Endothelial cell (in vitro differentiated cells): ENCODE measurements at regions not wholly inside any gene's neighbourhood (a gene's known extent, or its start where the extent isn't known, plus 50 kb on each side); places are given as distances from the start of the nearest gene placed in this dataset.

ENCODE experiments used
- DNase-seq: peaks from one replicate; pipeline ENCODE4 v3.0.0; 2021; ENCODE audit warnings: low spot score
- H3K27ac Mint-ChIP-seq: one replicate; pipeline ENCODE4 v1.8.0; 2021; ENCODE audit warnings: mixed read lengths, inconsistent platforms; ENCODE audit not compliant: unreplicated experiment
- H3K27me3 Mint-ChIP-seq: one replicate; pipeline ENCODE4 v1.8.0; 2021; ENCODE audit warnings: mild to moderate bottlenecking, moderate library complexity, mixed read lengths, inconsistent platforms; ENCODE audit not compliant: unreplicated experiment
- H3K36me3 Mint-ChIP-seq: one replicate; pipeline ENCODE4 v1.8.0; 2021; ENCODE audit warnings: mild to moderate bottlenecking, low read depth, mixed read lengths, inconsistent platforms; ENCODE audit not compliant: unreplicated experiment
- H3K4me1 Mint-ChIP-seq: one replicate; pipeline ENCODE4 v1.8.0; 2021; ENCODE audit warnings: mild to moderate bottlenecking, mixed read lengths, inconsistent platforms; ENCODE audit not compliant: unreplicated experiment
- H3K4me3 Mint-ChIP-seq: one replicate; pipeline ENCODE4 v1.8.0; 2021; ENCODE audit warnings: mild to moderate bottlenecking, mixed read lengths, inconsistent platforms; ENCODE audit not compliant: unreplicated experiment
- H3K9me3 Mint-ChIP-seq: one replicate; pipeline ENCODE4 v1.8.0; 2021; ENCODE audit warnings: mixed read lengths, inconsistent platforms; ENCODE audit not compliant: unreplicated experiment
- CTCF ChIP-seq: fragments of 200-600 bp; sonication (generic); IDR thresholded peaks from one replicate; pipeline ENCODE4 v1.5.0; 2021; ENCODE audit warnings: antibody characterized with exemption; ENCODE audit not compliant: unreplicated experiment

- no peak overlapping the region for H3K27ac Mint-ChIP-seq
- no peaks in the 10 kb centered on the region for H3K27me3 Mint-ChIP-seq
- H3K4me1 Mint-ChIP-seq: no peaks in the 10 kb centered on the region
- H3K36me3 Mint-ChIP-seq: no peaks in the 10 kb centered on the region
- H3K4me3 Mint-ChIP-seq: no peak overlapping the region
- no peak for TF ChIP-seq CTCF
- no peaks in the 10 kb centered on the region for H3K9me3 Mint-ChIP-seq
- DNase-seq: no peak
Measured at GRCh38 chr1:189597083-189597482, 880.6 kb downstream of the BRINP3 start.

- no peaks in the 10 kb centered on the region for H3K9me3 Mint-ChIP-seq
- DNase-seq: no peak
- TF ChIP-seq CTCF: no peak
- no peak overlapping the region for H3K4me3 Mint-ChIP-seq
- H3K4me1 Mint-ChIP-seq: no peaks in the 10 kb centered on the region
- no peaks in the 10 kb centered on the region for H3K27me3 Mint-ChIP-seq
- H3K36me3 Mint-ChIP-seq: no peaks in the 10 kb centered on the region
- H3K27ac Mint-ChIP-seq: no peak overlapping the region
Measured at GRCh38 chr1:189605226-189605625, 872.4 kb downstream of the BRINP3 start.

GRCh38 chr1:189606047-189606446 is 871.6 kb downstream of the BRINP3 start:
- Mint-ChIP-seq H3K27me3 (no peaks in the 10 kb centered on the region), H3K4me3 (no peak overlapping the region), H3K9me3 (no peaks in the 10 kb centered on the region), H3K4me1 (no peaks in the 10 kb centered on the region), H3K27ac (no peak overlapping the region), H3K36me3 (no peaks in the 10 kb centered on the region)
- DNase-seq: no peak
- no peak for TF ChIP-seq CTCF

GRCh38 chr1:189606795-189607476 is 870.7 kb downstream of the BRINP3 start:
- Mint-ChIP-seq H3K4me3 (no peak overlapping the region), H3K9me3 (no peaks in the 10 kb centered on the region), H3K27me3 (no peaks in the 10 kb centered on the region), H3K4me1 (no peaks in the 10 kb centered on the region), H3K27ac (no peak overlapping the region), H3K36me3 (no peaks in the 10 kb centered on the region)
- TF ChIP-seq CTCF: no peak
- DNase-seq: no peak

GRCh38 chr1:189607477-189608096 is 870.1 kb downstream of the BRINP3 start:
- Mint-ChIP-seq H3K27ac (no peak overlapping the region), H3K4me3 (no peak overlapping the region), H3K36me3 (no peaks in the 10 kb centered on the region), H3K27me3 (no peaks in the 10 kb centered on the region), H3K9me3 (no peaks in the 10 kb centered on the region), H3K4me1 (no peaks in the 10 kb centered on the region)
- no peak for DNase-seq
- TF ChIP-seq CTCF: no peak
